22Rv1 (cell line): ENCODE measurements at regions not wholly inside any gene's neighbourhood (a gene's known extent, or its start where the extent isn't known, plus 50 kb on each side); places are given as distances from the start of the nearest gene placed in this dataset.

Experiments used
- CTCF ChIP-seq: fragments of 450-650 bp; IDR thresholded peaks from 2 replicates; pipeline ENCODE4 v1.5.1; 2017; ENCODE audit warnings: mild to moderate bottlenecking
- ZFX ChIP-seq: fragments of 450-650 bp; IDR thresholded peaks from 2 replicates; pipeline ENCODE4 v1.6.1; 2017; ENCODE audit warnings: antibody characterized with exemption, borderline replicate concordance

- TF ChIP-seq CTCF (no peak), ZFX (no peak)
Measured at GRCh38 chr18:56374007-56374655, 264.3 kb downstream of the TXNL1 start.
